Right lobe of liver (tissue), 6 donors: ENCODE measurements at regions not wholly inside any gene's neighbourhood (a gene's known extent, or its start where the extent isn't known, plus 50 kb on each side); places are given as distances from the start of the nearest gene placed in this dataset.

Experiments
- ATAC-seq, 4 donors: fragments of 200-7000 bp; cut with Tn5 transposase; one replicate each; pipeline ENCODE4 v1.9.1; 2020; ENCODE audit warnings: mild to moderate bottlenecking in 4 of 4, moderate library complexity in 4 of 4
- DNase-seq, 3 donors: peaks; one replicate each; pipeline ENCODE4 v3.0.0-alpha.2; 2020
- H3K27ac ChIP-seq, 3 donors: fragments of 200-600 bp; one replicate each; pipeline ENCODE4 v1.8.0; 2022
- H3K27me3 ChIP-seq, 2 donors: fragments of 200-600 bp; one replicate each; pipeline ENCODE4 v1.8.0; 2022
- H3K36me3 ChIP-seq, 4 donors: fragments of 200-600 bp; sonication (generic) in 1 of 4; one replicate each; pipeline versions ENCODE4 v1.5.1 to v1.8.0; 2017 to 2022; ENCODE audit warnings: control low read depth in 1 of 4
- H3K4me1 ChIP-seq, 4 donors: fragments of 200-600 bp; sonication (generic) in 1 of 4; one replicate each; pipeline versions ENCODE4 v1.5.1 to v1.8.0; 2017 to 2022; ENCODE audit warnings: control low read depth in 1 of 4
- H3K4me3 ChIP-seq, 3 donors: fragments of 200-600 bp; one replicate each; pipeline ENCODE4 v1.8.0; 2022
- H3K9me3 ChIP-seq, 4 donors: fragments of 200-600 bp; sonication (generic) in 1 of 4; one replicate each; pipeline versions ENCODE4 v1.5.1 to v1.8.0; 2017 to 2022; ENCODE audit warnings: control low read depth in 1 of 4
- POLR2A ChIP-seq: fragments of 450-650 bp; IDR thresholded peaks from one replicate; pipeline ENCODE4 v1.6.1; 2017; ENCODE audit warnings: antibody characterized with exemption, mild to moderate bottlenecking
- WGBS: methylation state at CpG from one replicate; pipeline ENCODE4 v1.1.6; 2018; ENCODE audit warnings: low coverage, low lambda C conversion rate; ENCODE audit not compliant: insufficient coverage; ENCODE audit errors: missing lambda C conversion rate; 5-methylcytosine and 5-hydroxymethylcytosine counted together
- intact Hi-C, 2 donors: fragments of 100-400 bp; cut with DNase I; formaldehyde crosslinking; loops; one replicate each; pipeline versions ENCODE4 v1.11.2 to v1.14.1; 2022
- TF ChIP-seq, protein P1 (sequence below), 4 donors: fragments of 200-600 bp in 3 of 4; fragments of 450-650 bp in 1 of 4; IDR thresholded peaks; one replicate each; pipeline versions ENCODE4 v1.5.1 to v1.8.0; 2016 to 2022; ENCODE audit warnings: antibody characterized with exemption in 4 of 4, mild to moderate bottlenecking in 2 of 4
- donor health status: DM: no; HTN: yes; CAD: no.
- donor health status: DM: no; HTN: no; CAD: no.
- donor health status: DM: no; HTN: no; CAD: no.
- donor health status: DM: no; HTN: yes; CAD: no.
- donor health status: DM: no; HTN: yes; CAD: no.

GRCh38 chr13:109976206-109976997 lies 190.0 kb upstream of the IRS2 start:
- H3K4me3 ChIP-seq, result no peak overlapping the region
- intact Hi-C loops, result no loop called here
- no peak overlapping the region for H3K27ac ChIP-seq
- H3K9me3 ChIP-seq, result no peaks in the 10 kb centered on the region
- WGBS, result 71% methylated on average over 8 of the region's 9 CpGs
- TF ChIP-seq POLR2A, result no peak
- TF ChIP-seq, protein P1, sequence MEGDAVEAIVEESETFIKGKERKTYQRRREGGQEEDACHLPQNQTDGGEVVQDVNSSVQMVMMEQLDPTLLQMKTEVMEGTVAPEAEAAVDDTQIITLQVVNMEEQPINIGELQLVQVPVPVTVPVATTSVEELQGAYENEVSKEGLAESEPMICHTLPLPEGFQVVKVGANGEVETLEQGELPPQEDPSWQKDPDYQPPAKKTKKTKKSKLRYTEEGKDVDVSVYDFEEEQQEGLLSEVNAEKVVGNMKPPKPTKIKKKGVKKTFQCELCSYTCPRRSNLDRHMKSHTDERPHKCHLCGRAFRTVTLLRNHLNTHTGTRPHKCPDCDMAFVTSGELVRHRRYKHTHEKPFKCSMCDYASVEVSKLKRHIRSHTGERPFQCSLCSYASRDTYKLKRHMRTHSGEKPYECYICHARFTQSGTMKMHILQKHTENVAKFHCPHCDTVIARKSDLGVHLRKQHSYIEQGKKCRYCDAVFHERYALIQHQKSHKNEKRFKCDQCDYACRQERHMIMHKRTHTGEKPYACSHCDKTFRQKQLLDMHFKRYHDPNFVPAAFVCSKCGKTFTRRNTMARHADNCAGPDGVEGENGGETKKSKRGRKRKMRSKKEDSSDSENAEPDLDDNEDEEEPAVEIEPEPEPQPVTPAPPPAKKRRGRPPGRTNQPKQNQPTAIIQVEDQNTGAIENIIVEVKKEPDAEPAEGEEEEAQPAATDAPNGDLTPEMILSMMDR (IDR thresholded peaks at IDR 0.05), result no peak
- DNase-seq (no peak), ATAC-seq (no peak)
- H3K4me1 ChIP-seq, result no peaks in the 10 kb centered on the region
- H3K36me3 ChIP-seq, result no peaks in the 10 kb centered on the region
- no peaks in the 10 kb centered on the region for H3K27me3 ChIP-seq

GRCh38 chr13:109974354-109974753 lies 188.0 kb upstream of the IRS2 start:
- ATAC-seq (no peak), DNase-seq (no peak)
- H3K27me3 ChIP-seq, result no peaks in the 10 kb centered on the region
- H3K9me3 ChIP-seq, result no peaks in the 10 kb centered on the region
- no peaks in the 10 kb centered on the region for H3K36me3 ChIP-seq
- TF ChIP-seq, protein P1 (IDR thresholded peaks at IDR 0.05), result no peak
- no peak for TF ChIP-seq POLR2A
- no peak overlapping the region for H3K4me3 ChIP-seq
- no peaks in the 10 kb centered on the region for H3K4me1 ChIP-seq
- intact Hi-C loops, result no loop called here
- 81% methylated on average over 5 of the region's 7 CpGs for whole genome bisulfite sequencing
- no peak overlapping the region for H3K27ac ChIP-seq

DNA sequence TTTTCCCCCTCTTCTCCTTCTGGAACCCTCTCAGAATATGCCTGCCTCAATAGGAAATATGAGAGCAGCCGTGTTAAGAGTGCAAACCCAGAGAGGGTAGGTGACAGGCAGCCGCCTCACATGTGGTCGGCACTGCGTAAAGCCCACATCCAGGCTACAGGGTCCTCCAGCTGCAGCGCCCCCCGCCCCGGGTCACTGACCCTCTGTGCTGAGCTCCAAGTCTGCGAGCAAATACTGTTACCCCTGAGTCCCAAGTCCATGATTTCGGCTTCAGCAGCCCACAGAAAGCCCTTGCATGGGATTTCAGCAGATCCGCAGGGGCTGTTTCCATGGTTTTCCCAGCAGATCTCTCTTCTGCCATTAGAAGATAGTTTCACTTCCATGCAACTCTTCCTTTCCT lies 186.9 kb upstream of the IRS2 start:
- Histone ChIP-seq H3K9me3 (no peaks in the 10 kb centered on the region), H3K4me3 (no peak overlapping the region), H3K27me3 (no peaks in the 10 kb centered on the region), H3K4me1 (no peaks in the 10 kb centered on the region), H3K36me3 (no peaks in the 10 kb centered on the region), H3K27ac (no peak overlapping the region)
- ATAC-seq, result no peak
- TF ChIP-seq POLR2A, result no peak
- TF ChIP-seq, protein P1 (IDR thresholded peaks at IDR 0.05), result no peak
- no peak for DNase-seq
- no CpG with 5 or more reads among the region's 10 CpGs for WGBS
- intact Hi-C loops, result no loop called here

- H3K4me1 ChIP-seq, result no peaks in the 10 kb centered on the region
- DNase-seq (no peak), ATAC-seq (no peak)
- intact Hi-C loops, result no loop called here
- H3K4me3 ChIP-seq, result no peak overlapping the region
- TF ChIP-seq, protein P1 (IDR thresholded peaks at IDR 0.05), result no peak
- no peak for TF ChIP-seq POLR2A
- no peaks in the 10 kb centered on the region for H3K9me3 ChIP-seq
- WGBS, result 81% methylated on average over 9 of the region's 10 CpGs
- H3K36me3 ChIP-seq, result no peaks in the 10 kb centered on the region
- H3K27me3 ChIP-seq, result no peaks in the 10 kb centered on the region
- no peak overlapping the region for H3K27ac ChIP-seq
Measured at GRCh38 chr13:109971456-109972090, 185.2 kb upstream of the IRS2 start.
